ENCODE measurements at regions not wholly inside any gene's neighbourhood (a gene's known extent, or its start where the extent isn't known, plus 50 kb on each side); places are given as distances from the start of the nearest gene placed in this dataset.
A peak's percentile ranks its signal among the peaks of the same experiment; 100 is the strongest.

DNA sequence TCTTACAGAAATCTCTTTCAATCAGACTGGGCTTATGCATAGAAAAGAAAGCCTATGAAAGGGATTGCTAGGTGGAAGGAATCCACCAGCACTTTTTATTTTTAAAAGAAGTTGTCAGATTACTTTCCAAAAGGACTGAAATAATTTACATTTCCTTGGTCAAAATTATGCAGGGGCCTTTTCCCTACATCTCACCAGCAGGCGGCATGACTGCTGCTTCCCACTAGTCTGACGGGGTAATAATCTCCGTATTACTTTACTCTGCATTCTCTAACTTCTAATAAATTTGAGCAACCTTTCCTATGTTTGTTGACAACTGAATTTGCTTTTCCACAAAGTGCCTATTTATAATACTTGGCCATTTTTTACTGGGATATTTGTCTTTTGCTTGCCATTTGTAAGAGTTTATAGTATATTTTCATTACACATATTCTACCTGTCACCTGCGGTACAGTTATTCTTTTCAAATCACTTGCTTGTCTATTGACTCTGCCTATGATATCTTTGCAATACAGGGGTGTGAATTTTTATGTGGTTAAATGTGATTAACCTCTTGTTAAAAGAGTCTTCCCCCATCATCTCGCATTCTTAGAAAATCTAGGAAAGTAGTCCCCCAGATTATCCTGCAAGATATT lies 51.9 kb upstream of the USP47 start:
- H3K27me3 ChIP-seq (ENCODE audit: control insufficient read depth, insufficient read depth, low read length): peaks cover 3% of the 10 kb centered on the region; the same call in 1 of the 2 replicates
- CTCF ChIA-PET: no interaction called here
- TF ChIP-seq, protein P1, sequence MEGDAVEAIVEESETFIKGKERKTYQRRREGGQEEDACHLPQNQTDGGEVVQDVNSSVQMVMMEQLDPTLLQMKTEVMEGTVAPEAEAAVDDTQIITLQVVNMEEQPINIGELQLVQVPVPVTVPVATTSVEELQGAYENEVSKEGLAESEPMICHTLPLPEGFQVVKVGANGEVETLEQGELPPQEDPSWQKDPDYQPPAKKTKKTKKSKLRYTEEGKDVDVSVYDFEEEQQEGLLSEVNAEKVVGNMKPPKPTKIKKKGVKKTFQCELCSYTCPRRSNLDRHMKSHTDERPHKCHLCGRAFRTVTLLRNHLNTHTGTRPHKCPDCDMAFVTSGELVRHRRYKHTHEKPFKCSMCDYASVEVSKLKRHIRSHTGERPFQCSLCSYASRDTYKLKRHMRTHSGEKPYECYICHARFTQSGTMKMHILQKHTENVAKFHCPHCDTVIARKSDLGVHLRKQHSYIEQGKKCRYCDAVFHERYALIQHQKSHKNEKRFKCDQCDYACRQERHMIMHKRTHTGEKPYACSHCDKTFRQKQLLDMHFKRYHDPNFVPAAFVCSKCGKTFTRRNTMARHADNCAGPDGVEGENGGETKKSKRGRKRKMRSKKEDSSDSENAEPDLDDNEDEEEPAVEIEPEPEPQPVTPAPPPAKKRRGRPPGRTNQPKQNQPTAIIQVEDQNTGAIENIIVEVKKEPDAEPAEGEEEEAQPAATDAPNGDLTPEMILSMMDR (IDR thresholded peaks at IDR 0.05; ENCODE audit: insufficient read depth, low read depth, low read length): peak; percentile 75
- no peak overlapping the region for H3K4me3 ChIP-seq (ENCODE audit: low read depth, low read length)
- no peaks in the 10 kb centered on the region for H3K36me3 ChIP-seq (ENCODE audit: control insufficient read depth, insufficient read depth, low read length)
- DNase-seq (ENCODE audit: low read depth): no peak
- POLR2A ChIA-PET: no interaction called here

GRCh38 chr11:11788063-11788710 lies 53.6 kb upstream of the USP47 start:
- ChIA-PET CTCF (interaction anchor here (0.6 to 5.3 kb wide), 51 partner anchors 9 to 1022 kb away, joined by 3 to 72 read pairs (median 4); no protein-coding TSS in a partner anchor), POLR2A (no interaction called here)

GRCh38 chr11:11787305-11788062 lies 54.3 kb upstream of the USP47 start:
- H3K36me3 ChIP-seq (ENCODE audit: control insufficient read depth, insufficient read depth, low read length): no peaks in the 10 kb centered on the region
- POLR2A ChIA-PET: no interaction called here
- no peak for DNase-seq (ENCODE audit: low read depth)
- CTCF ChIA-PET: interaction anchor here (0.6 to 5.3 kb wide), 59 partner anchors 8 to 1021 kb away, joined by 3 to 72 read pairs (median 4); no protein-coding TSS in a partner anchor
- TF ChIP-seq, protein P1 (IDR thresholded peaks at IDR 0.05; ENCODE audit: insufficient read depth, low read depth, low read length): peak; percentile 77
- 0 out of 2 replicates have a peak, but pooled peaks cover 2% of the 10 kb centered on the region for H3K27me3 ChIP-seq (ENCODE audit: control insufficient read depth, insufficient read depth, low read length)
- H3K4me3 ChIP-seq (ENCODE audit: low read depth, low read length): no peak overlapping the region

More at GRCh38 chr11:11788063-11788710, 53.6 kb upstream of the USP47 start:
- no peak overlapping the region for H3K4me3 ChIP-seq (ENCODE audit: low read depth, low read length)
- DNase-seq (ENCODE audit: low read depth): no peak
- H3K36me3 ChIP-seq (ENCODE audit: control insufficient read depth, insufficient read depth, low read length): no peaks in the 10 kb centered on the region
- TF ChIP-seq, protein P1 (IDR thresholded peaks at IDR 0.05; ENCODE audit: insufficient read depth, low read depth, low read length): no peak
- peaks cover 3% of the 10 kb centered on the region; the same call in 1 of the 2 replicates for H3K27me3 ChIP-seq (ENCODE audit: control insufficient read depth, insufficient read depth, low read length)

DNA sequence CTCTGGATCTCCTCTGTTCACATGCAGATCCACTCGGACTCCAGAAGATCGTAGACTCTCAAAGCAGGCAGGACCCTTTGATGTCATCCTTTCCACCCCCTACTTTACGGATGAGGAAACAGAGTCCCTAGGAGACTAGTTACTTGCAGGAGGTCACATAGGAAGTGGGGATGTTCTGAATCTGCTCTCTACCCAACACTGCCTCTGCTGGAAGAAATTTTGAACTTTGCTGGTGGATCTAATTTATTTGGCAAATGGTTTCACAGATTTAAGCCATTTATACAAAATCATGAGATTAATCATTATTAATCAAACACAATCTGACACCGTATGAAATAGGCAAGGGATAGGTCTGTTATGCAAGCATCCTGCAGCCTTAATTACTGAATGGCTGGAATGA lies 55.0 kb upstream of the USP47 start:
- POLR2A ChIA-PET: no interaction called here
- no peak overlapping the region for H3K4me3 ChIP-seq (ENCODE audit: low read depth, low read length)
- 0 out of 2 replicates have a peak, but pooled peaks cover 2% of the 10 kb centered on the region for H3K27me3 ChIP-seq (ENCODE audit: control insufficient read depth, insufficient read depth, low read length)
- CTCF ChIA-PET: interaction anchor here (0.6 to 5.3 kb wide), 33 partner anchors 8 to 1017 kb away, joined by 3 to 72 read pairs (median 6); no protein-coding TSS in a partner anchor
- DNase-seq (ENCODE audit: low read depth): no peak
- TF ChIP-seq, protein P1 (IDR thresholded peaks at IDR 0.05; ENCODE audit: insufficient read depth, low read depth, low read length): peak; percentile 66
- H3K36me3 ChIP-seq (ENCODE audit: control insufficient read depth, insufficient read depth, low read length): no peaks in the 10 kb centered on the region

- CTCF ChIA-PET: interaction anchor here (0.6 to 5.3 kb wide), 9 partner anchors 8 to 1016 kb away, joined by 3 to 72 read pairs (median 37); no protein-coding TSS in a partner anchor
- POLR2A ChIA-PET: no interaction called here
- Histone ChIP-seq H3K36me3 (ENCODE audit: control insufficient read depth, insufficient read depth, low read length) (no peaks in the 10 kb centered on the region), H3K4me3 (ENCODE audit: low read depth, low read length) (no peak overlapping the region), H3K27me3 (ENCODE audit: control insufficient read depth, insufficient read depth, low read length) (peaks cover 6% of the 10 kb centered on the region; the same call in 1 of the 2 replicates)
- DNase-seq (ENCODE audit: low read depth): no peak
- TF ChIP-seq, protein P1 (IDR thresholded peaks at IDR 0.05; ENCODE audit: insufficient read depth, low read depth, low read length): no peak
Observed at GRCh38 chr11:11786234-11786633, 55.5 kb upstream of the USP47 start.

Measured in BJ (cell line).